ENCODE measurements at regions not wholly inside any gene's neighbourhood (a gene's known extent, or its start where the extent isn't known, plus 50 kb on each side); places are given as distances from the start of the nearest gene placed in this dataset.
A peak's percentile ranks its signal among the peaks of the same experiment; 100 is the strongest.
"Not testable (repeated sequence)": the region's sequence is repeated elsewhere in the genome, so short reads cannot be mapped to it uniquely, and the experiment has no call there.

GRCh38 chr13:18322821-18323220, 858.8 kb downstream of the TUBA3C start:
- not testable (repeated sequence) for FAIRE-seq; H3K27me3 ChIP-seq (ENCODE audit: control insufficient read depth, insufficient read depth, low read length); H3K4me3 ChIP-seq (ENCODE audit: low read depth, low read length); DNase-seq (ENCODE audit: low read depth); H3K36me3 ChIP-seq (ENCODE audit: control insufficient read depth, insufficient read depth, low read length)

DNA sequence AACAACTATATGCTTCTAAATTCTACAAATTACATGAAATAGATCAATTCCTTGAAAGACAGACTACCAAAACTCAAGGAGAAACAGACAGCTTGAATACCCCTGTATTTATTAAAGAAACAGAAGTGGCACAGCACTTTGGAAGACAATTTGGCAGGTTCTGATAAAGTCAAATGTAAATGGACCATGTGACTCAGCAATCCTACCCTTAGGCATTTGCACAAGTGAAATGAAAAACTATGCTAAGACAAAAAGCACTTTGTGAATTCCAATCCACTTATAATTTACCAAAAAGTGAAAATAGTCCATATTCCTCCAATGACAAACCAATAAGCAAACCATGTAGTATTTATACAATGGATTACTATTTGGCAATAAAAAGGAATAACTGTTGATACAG, 862.0 kb downstream of the TUBA3C start:
- H3K27me3 ChIP-seq (ENCODE audit: control insufficient read depth, insufficient read depth, low read length); H3K36me3 ChIP-seq (ENCODE audit: control insufficient read depth, insufficient read depth, low read length); FAIRE-seq; H3K4me3 ChIP-seq (ENCODE audit: low read depth, low read length); DNase-seq (ENCODE audit: low read depth): not testable (repeated sequence)

GRCh38 chr13:18303240-18303813, 878.3 kb downstream of the TUBA3C start:
- H3K27me3 ChIP-seq (ENCODE audit: control insufficient read depth, insufficient read depth, low read length); H3K4me3 ChIP-seq (ENCODE audit: low read depth, low read length); DNase-seq (ENCODE audit: low read depth); H3K36me3 ChIP-seq (ENCODE audit: control insufficient read depth, insufficient read depth, low read length); FAIRE-seq: not testable (repeated sequence)

DNA sequence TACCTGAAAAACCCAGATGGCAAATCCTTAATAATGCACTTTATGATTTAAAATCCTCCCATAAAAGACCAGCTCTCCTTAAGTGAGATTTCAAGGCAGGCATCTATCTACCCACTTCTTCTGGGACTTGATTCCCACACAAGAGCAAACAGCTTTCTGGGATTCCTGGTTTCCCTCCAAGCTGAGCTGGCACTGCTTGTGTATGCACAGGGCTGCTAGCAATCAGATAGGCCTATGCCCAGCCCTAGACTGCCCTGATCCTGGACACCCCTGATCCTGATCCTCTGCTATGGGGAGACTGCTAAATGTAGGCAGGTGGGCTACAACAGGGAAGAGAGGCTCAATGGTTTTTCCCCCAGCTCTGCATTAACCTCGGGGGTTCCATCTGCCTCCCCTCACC, 880.7 kb downstream of the TUBA3C start:
- not testable (repeated sequence) for H3K4me3 ChIP-seq (ENCODE audit: low read depth, low read length); DNase-seq (ENCODE audit: low read depth); H3K36me3 ChIP-seq (ENCODE audit: control insufficient read depth, insufficient read depth, low read length); FAIRE-seq; H3K27me3 ChIP-seq (ENCODE audit: control insufficient read depth, insufficient read depth, low read length)

DNA sequence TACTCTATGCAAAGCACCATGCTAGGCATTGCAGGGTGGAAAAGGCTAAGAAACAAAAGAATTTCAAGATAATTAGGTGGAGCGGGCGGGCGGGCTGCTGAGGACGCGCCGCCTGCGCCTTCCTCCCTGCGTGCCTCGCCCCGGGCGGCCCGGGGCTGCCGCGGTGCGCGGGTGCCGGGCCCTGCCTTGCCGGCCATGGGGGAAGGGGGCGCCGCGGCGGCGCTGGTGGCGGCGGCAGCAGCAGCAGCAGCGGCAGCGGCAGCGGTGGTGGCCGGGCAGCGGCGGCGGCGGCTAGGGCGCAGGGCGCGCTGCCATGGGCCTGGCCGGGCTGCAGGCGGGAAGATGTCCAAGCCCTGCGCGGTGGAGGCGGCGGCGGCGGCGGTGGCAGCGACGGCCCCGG, 884.3 kb downstream of the TUBA3C start:
- H3K4me3 ChIP-seq (ENCODE audit: low read depth, low read length); FAIRE-seq; H3K27me3 ChIP-seq (ENCODE audit: control insufficient read depth, insufficient read depth, low read length); H3K36me3 ChIP-seq (ENCODE audit: control insufficient read depth, insufficient read depth, low read length); DNase-seq (ENCODE audit: low read depth): not testable (repeated sequence)

DNA sequence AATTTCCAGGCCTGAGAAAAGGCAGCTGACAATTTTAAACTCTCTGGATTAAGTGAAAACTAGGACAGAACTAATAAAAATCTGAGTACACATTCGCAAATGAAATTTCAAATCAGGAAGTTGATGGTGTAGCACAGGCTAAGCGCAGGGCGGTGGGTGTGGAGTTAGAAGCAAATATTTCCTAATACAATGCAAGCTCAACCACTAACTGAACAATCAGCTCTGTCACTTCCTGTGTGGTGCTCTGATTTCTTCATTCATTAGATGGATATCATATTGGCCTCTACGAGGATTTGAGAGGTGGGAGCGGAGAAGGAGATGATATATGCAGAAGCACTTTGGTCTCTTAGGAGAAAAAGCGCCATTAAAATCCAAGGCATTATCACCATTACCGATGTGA, 885.0 kb downstream of the TUBA3C start:
- not testable (repeated sequence) for H3K4me3 ChIP-seq (ENCODE audit: low read depth, low read length); H3K27me3 ChIP-seq (ENCODE audit: control insufficient read depth, insufficient read depth, low read length); DNase-seq (ENCODE audit: low read depth); H3K36me3 ChIP-seq (ENCODE audit: control insufficient read depth, insufficient read depth, low read length); FAIRE-seq

DNA sequence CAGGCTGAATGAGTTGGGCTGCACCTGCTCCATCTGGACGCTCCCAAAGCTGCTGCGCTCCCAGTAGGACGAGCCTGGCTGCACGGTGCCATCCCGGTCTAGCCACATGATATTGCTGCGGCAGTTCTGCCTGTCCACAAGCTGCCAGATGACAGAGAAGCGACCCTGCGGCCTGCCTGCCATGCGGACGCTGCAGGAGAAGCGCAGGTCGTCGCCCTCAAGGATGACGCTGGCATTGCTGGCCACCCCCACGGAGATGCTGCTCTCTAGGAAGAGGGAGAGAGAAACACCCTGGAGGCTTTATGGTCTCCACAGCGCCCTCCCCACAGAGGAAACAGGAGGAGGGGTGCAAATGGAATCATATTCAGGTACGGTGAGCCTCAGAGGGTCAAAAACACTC, 887.3 kb downstream of the TUBA3C start:
- H3K36me3 ChIP-seq (ENCODE audit: control insufficient read depth, insufficient read depth, low read length); DNase-seq (ENCODE audit: low read depth); FAIRE-seq; H3K4me3 ChIP-seq (ENCODE audit: low read depth, low read length); H3K27me3 ChIP-seq (ENCODE audit: control insufficient read depth, insufficient read depth, low read length): not testable (repeated sequence)

- not testable (repeated sequence) for H3K36me3 ChIP-seq (ENCODE audit: control insufficient read depth, insufficient read depth, low read length); FAIRE-seq; H3K4me3 ChIP-seq (ENCODE audit: low read depth, low read length); H3K27me3 ChIP-seq (ENCODE audit: control insufficient read depth, insufficient read depth, low read length); DNase-seq (ENCODE audit: low read depth)
These were observed 894.8 kb downstream of the TUBA3C start for GRCh38 chr13:18286848-18287247.

DNA sequence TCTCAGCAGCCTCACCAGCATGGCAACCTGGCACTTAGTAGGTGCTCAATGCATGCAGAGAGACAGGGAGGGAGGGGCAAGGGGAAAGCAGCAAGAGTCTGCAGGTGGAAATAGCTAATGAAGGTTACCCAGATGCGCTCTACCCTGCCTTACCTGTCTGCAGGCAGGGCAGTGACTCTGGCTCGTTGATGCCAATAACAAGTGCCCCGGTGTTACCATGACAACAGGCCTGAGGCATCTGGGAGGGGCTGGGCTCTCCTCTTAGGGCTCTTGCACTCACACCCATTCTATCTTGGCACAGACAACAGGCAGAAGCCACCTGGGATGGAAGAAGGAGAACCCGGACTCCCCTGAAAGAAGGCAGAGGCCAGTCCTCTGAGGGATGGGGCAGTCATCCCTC, 896.0 kb downstream of the TUBA3C start:
- DNase-seq (ENCODE audit: low read depth); FAIRE-seq: not testable (repeated sequence)

DNA sequence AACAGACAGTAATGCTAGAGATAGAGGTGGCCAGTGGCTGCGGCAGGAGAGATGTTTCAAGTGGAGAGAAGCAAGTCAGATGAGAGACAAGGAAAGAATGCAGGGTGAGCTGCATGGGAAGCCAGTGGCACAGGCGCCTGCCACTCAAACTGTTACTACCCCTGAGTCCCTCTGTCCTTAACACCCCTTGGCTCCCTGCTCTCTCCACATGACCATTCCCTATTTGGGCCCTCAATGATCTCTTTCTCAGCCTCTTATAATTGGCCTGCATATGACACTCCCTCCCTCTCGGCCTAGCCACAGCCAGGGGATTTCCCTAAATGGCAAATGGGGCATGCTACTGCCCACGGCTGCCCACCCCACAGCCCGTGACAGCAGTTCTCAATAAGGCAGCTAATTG, 897.6 kb downstream of the TUBA3C start:
- FAIRE-seq; DNase-seq (ENCODE audit: low read depth); H3K4me3 ChIP-seq (ENCODE audit: low read depth, low read length): not testable (repeated sequence)

More for the DNA sequence above, 896.0 kb downstream of the TUBA3C start:
- H3K4me3 ChIP-seq (ENCODE audit: low read depth, low read length); H3K36me3 ChIP-seq (ENCODE audit: control insufficient read depth, insufficient read depth, low read length); H3K27me3 ChIP-seq (ENCODE audit: control insufficient read depth, insufficient read depth, low read length): not testable (repeated sequence)

GRCh38 chr13:18281829-18282597, 899.6 kb downstream of the TUBA3C start:
- H3K4me3 ChIP-seq (ENCODE audit: low read depth, low read length); FAIRE-seq; H3K27me3 ChIP-seq (ENCODE audit: control insufficient read depth, insufficient read depth, low read length): not testable (repeated sequence)

More for the DNA sequence above, 897.6 kb downstream of the TUBA3C start:
- H3K36me3 ChIP-seq (ENCODE audit: control insufficient read depth, insufficient read depth, low read length); H3K27me3 ChIP-seq (ENCODE audit: control insufficient read depth, insufficient read depth, low read length): not testable (repeated sequence)

DNA sequence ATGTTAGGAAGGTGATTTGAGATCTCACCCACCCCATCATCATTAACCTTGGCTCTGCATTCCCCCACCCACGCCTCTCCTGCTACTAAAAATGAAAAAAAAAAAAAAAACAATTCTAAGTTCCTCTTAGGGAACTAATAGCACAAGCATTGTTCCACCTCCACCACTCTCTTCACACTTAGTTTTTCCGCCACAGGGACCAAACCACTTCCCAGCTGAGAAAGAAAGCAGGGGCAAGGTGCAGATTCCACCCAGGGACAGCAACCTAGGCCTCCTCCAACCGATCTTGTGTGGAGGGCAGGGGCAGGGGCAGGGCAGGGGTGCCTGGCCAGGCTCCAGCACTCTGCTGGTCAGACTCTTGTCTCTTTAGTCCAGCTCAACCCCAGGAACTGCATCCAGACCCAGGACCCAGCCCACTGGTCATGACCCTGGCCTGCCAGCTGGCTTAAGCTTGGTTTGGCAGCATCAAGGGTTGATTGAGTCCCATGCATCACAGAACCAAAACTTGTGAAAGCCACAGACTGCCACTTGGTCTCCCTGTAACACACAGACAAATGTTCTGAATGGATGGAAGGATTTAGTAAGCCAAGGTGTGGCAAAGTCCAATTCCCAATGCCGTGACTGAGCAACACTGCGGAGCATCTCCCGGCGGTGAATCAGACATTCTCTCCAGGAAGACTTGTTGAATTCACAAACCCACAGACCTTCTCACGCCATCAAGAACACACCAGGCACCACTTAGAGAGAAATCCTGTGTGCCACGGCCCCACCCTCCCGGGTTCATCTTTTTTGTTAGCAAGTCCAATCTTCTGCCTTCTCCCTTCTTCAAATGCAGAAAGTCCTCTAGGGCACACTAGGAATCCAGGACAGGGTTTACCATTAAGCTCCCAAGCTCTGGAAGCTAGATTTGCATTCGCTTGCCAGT, 900.5 kb downstream of the TUBA3C start:
- H3K27me3 ChIP-seq (ENCODE audit: control insufficient read depth, insufficient read depth, low read length); FAIRE-seq; DNase-seq (ENCODE audit: low read depth): not testable (repeated sequence)

More at GRCh38 chr13:18281829-18282597, 899.6 kb downstream of the TUBA3C start:
- DNase-seq (ENCODE audit: low read depth); H3K36me3 ChIP-seq (ENCODE audit: control insufficient read depth, insufficient read depth, low read length): not testable (repeated sequence)

DNA sequence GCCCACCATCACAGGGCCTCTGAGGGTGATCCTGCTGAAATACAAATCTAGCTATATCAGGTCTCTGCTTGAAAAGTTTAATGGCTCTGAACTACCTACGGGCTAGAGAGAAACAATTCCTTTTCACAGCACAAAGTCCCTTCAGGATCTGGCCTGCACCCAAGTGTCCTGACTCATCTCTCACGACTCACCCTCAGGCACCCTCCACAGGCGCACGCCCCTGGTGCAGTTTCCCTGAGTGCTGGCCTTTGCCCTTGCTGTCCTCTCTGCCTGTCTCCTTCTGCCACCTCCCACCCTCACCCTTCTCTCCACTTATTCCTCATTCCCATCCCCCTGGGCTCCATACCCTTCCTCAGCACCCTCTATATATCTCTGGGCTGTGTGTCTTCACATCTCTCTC, 901.7 kb downstream of the TUBA3C start:
- FAIRE-seq; H3K36me3 ChIP-seq (ENCODE audit: control insufficient read depth, insufficient read depth, low read length); H3K27me3 ChIP-seq (ENCODE audit: control insufficient read depth, insufficient read depth, low read length); H3K4me3 ChIP-seq (ENCODE audit: low read depth, low read length): not testable (repeated sequence)
- peak; percentile 1 for DNase-seq (ENCODE audit: low read depth)

More for the DNA sequence above, 900.5 kb downstream of the TUBA3C start:
- not testable (repeated sequence) for H3K4me3 ChIP-seq (ENCODE audit: low read depth, low read length); H3K36me3 ChIP-seq (ENCODE audit: control insufficient read depth, insufficient read depth, low read length)

- DNase-seq (ENCODE audit: low read depth); H3K4me3 ChIP-seq (ENCODE audit: low read depth, low read length); H3K27me3 ChIP-seq (ENCODE audit: control insufficient read depth, insufficient read depth, low read length); FAIRE-seq; H3K36me3 ChIP-seq (ENCODE audit: control insufficient read depth, insufficient read depth, low read length): not testable (repeated sequence)
These were observed 904.3 kb downstream of the TUBA3C start for GRCh38 chr13:18277372-18277771.

Measured in bronchial epithelial cell (primary cell).